DMS153 (cell line): ENCODE measurements at regions not wholly inside any gene's neighbourhood (a gene's known extent, or its start where the extent isn't known, plus 50 kb on each side); places are given as distances from the start of the nearest gene placed in this dataset.
"Not testable (repeated sequence)": the region's sequence is repeated elsewhere in the genome, so short reads cannot be mapped to it uniquely, and the experiment has no call there.

ENCODE experiments used
- DNase-seq: peaks from one replicate; lab custom pipeline; 2025; lab: John Stamatoyannopoulos, UW

DNA sequence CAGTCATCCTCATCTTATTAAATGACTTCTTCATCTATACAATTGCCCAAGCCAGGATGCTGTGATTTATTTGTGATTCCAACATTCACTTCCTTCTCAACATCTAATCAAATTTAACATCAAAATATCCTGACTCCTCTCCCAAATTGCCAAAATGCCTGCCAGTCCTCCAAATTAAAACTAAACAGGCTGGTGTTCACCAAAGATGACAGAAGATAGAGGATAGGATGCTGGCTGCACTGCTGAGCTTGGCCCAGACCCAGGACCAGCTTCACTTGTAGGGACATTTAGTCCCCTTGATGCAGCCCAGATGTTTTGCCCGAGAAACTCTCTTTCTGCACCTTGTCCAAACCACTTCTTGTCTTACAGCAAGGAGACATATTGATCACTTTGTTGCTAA is 540.0 kb upstream of the CNTNAP5 start:
- DNase-seq, result no peak

GRCh38 chr2:123493687-123494086 is 531.4 kb upstream of the CNTNAP5 start:
- no peak for DNase-seq

DNA sequence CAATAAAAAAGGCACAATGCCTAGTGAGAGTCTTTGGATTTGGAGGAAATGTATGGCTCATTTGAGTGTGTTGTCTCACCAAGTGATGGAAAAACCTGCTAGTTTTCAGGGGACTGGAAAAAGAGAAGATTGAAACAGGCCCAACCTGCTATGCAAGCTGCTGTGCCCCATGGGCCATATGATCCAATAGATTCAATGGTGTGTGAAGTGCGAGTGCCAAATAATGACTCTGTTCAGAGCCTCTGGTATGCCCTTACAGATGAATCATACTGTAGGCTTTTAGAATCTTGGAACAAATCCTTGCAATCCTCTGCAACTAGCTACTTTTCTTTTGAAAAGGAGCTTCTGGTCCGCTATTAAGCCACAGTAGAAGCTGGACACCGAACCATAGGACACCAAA is 529.8 kb upstream of the CNTNAP5 start:
- DNase-seq, result no peak

GRCh38 chr2:123500346-123500745 is 524.7 kb upstream of the CNTNAP5 start:
- DNase-seq, result no peak

- DNase-seq, result no peak
Measured at GRCh38 chr2:123500988-123501387, 524.1 kb upstream of the CNTNAP5 start.

DNA sequence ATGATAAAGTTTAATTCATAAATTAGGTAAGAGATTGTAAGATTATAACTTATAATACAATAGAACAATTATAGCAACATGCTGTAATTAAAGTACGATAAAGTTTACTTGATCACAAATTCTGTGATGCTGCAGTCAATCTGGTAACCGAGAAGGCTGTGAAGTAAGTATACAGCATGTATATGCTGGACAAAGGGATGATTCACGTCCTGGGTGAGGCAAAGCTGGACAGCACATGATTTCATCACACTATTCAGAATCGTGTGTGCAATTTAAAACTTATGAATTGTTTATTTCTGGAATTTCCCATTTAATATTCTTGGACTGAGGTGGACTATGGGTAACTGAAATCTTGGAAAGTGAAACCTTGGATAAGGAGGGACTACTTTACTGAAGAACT is 522.2 kb upstream of the CNTNAP5 start:
- no peak for DNase-seq

DNA sequence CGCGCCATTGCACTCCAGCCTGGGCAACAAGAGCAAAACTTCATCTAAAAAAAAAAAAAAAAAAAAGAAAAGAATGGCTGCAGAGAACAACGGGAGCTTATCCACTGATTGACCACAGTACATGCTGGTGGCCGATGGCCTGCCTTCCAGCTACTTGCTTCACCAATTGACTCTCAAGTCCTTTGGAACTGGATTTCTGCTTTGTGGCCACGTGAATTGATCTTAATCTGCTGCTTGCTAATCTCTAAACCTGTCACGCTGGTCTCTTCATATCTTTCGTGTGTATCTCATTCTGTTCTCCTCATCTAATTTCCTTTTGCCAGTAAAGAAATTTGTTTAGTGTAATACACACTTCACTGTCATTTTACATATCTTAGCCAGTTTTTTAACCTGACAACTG is 512.5 kb upstream of the CNTNAP5 start:
- DNase-seq, result no peak

GRCh38 chr2:123513351-123513750 is 511.7 kb upstream of the CNTNAP5 start:
- DNase-seq, result peak; percentile 1

DNA sequence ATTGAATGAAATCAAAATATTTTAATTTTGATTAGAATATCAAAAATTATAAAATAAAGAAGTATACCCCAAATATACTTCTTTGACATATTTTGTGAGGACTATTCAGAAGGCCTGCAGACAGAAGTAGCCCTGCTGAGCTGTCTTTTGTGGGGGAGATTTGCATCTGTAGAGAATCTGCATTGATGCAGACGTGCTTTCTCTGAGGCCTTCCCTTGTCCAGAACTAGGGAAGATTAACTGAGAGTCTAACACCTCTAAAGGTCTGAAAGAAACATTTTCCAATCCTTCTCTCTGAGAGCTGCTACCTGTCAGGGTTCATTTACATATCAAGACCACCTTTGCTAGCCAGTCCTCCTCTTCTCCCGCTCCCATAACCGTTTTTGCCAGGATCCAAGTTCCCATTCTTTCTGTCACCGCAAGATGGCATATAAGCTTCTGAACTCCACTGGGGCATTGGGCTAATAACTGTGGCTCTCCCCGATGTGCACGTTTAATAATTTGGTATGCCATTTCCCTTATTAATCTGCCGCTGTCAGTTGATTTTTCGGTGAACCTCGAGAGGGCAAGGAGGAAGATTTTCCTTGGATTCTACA is 510.4 kb upstream of the CNTNAP5 start:
- no peak for DNase-seq

- no peak for DNase-seq
Measured at GRCh38 chr2:123518367-123518766, 506.7 kb upstream of the CNTNAP5 start.

- DNase-seq, result no peak
Measured at GRCh38 chr2:123521854-123522253, 503.2 kb upstream of the CNTNAP5 start.

- not testable (repeated sequence) for DNase-seq
Measured at GRCh38 chr2:123522498-123522897, 502.6 kb upstream of the CNTNAP5 start.

DNA sequence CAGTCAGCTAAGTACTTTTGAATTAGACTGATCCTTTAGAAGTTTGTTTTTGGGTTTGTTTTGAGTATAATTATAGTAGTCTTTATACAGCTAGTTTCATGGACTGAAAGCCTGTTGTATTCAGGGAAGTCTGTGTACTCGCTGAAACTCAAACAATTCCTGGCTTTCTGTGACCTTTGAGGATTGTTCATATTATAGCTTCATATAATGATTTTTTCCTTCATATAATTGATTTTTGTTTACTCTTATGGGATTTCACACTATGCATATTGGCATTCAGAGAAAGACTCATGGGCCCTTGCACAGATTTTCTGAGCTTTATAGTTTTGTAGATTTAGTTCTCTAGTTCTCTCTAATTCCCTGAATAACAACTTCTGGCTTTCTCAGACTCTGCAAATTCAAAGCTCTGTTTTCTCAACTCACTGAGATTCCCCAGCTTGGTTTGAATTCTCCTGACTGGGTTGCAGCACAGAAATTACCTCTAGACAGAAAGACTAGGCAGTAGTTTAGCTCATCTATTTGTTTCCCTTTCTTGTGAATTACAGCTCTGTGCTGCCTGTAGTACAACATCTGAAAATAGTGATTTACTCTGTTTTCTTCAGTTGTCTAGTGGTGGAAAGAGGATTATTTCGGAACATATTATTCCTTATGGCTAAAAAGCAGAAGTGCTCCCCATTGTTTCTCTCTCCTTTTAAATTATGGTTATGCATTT is 495.9 kb upstream of the CNTNAP5 start:
- DNase-seq, result no peak

DNA sequence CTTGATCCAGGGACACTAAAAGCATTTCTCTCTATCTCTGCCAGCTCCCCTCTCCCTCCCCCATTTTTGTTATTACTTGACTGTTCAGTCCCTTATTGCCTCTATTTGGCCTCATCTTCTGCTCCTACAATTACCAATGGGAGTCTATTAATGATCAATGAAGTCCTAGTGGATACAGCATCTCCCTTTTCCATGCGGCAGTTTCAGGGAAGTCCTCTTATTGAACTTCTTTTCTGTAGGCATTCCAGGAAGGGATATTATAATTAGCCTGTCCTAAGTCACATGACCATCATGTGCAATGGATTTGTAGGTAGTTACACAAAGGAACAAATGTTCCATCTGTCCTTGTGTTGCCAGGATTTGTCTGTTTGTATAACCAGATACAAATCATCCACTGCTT is 495.1 kb upstream of the CNTNAP5 start:
- DNase-seq, result no peak

DNA sequence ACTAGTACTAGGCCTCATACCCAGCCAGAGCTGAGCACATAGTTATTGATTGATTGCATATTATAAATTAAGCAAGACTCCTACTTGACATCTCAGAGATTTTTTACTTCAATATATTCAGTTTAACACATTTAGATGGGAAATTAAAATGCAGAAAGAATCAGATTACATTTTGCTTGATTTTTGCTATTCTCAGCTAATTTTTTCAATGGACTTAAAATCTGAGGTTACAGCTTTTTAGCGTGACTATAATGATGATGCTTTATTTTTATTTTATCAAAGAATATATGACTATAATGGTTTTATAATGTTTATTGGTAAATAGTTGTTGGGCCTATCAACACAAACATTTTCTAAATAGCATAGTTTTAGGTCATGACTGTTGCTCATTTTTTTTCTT is 493.0 kb upstream of the CNTNAP5 start:
- DNase-seq, result no peak

- no peak for DNase-seq
Measured at GRCh38 chr2:123532994-123533393, 492.1 kb upstream of the CNTNAP5 start.

- DNase-seq, result no peak
Measured at GRCh38 chr2:123540291-123540690, 484.8 kb upstream of the CNTNAP5 start.

GRCh38 chr2:123546353-123546752 is 478.7 kb upstream of the CNTNAP5 start:
- no peak for DNase-seq

GRCh38 chr2:123563515-123563914 is 461.6 kb upstream of the CNTNAP5 start:
- no peak for DNase-seq

DNA sequence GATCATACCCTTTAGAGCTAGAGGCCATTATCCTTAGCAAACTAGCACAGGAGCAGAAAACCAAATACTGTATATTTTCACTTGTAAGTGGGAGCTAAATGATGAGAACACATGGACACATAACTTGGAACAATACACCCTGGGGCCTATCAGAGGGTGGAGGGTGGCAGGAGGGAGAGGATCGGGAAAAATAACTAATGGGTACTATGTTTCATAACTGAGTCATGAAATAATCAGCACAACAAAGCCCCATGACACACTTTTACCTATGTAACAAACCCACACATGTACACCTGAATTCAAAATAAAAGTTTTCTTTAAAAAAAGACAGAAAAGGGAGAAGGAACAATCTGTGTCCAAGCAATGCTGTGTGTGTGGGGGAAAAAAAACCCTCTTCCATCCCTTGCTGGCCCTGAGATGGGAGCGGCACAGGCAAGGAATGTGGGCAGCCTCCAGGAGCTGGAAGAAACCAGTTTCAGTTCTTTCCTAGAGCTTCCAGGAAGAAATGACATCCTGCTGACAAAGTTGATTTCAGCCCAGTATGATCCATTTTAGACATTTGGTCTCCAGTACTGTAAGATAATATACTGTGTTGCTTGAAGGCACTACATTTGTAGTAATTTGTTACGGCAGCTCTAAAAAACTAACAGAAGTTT is 458.7 kb upstream of the CNTNAP5 start:
- no peak for DNase-seq

GRCh38 chr2:123578016-123578415 is 447.1 kb upstream of the CNTNAP5 start:
- no peak for DNase-seq

GRCh38 chr2:123596621-123597020 is 428.5 kb upstream of the CNTNAP5 start:
- no peak for DNase-seq

DNA sequence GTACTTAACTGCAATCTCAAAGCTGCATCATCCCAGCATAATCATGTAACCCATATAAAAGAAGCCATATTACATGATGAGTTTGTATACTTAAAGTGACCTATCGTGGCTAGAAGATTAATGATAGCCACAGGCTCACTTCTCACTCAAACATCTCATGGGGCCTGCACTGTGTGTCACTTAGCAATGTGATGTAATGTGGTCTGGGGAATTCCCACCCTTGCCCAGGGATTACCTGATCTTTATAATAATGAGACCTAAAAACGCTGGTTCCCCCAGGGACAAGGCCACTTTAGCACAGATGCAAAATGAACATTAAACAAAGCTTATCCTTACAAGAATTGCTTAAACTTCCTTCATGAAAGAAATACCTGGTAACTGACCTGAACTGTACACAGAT is 427.1 kb upstream of the CNTNAP5 start:
- no peak for DNase-seq

- no peak for DNase-seq
Measured at GRCh38 chr2:123606631-123607030, 418.5 kb upstream of the CNTNAP5 start.
